Large intestine (tissue), 3 donors: ENCODE measurements at regions not wholly inside any gene's neighbourhood (a gene's known extent, or its start where the extent isn't known, plus 50 kb on each side); places are given as distances from the start of the nearest gene placed in this dataset.

Source experiments
- DNase-seq, 2 donors: peaks; one replicate each; pipeline versions ENCODE4 v3.0.0 to v3.0.0-alpha.2; 2013
- H3K27ac ChIP-seq: one replicate; pipeline ENCODE4 v1.5.1; 2013; ENCODE audit warnings: low read length
- H3K27me3 ChIP-seq: 2 replicates; pipeline ENCODE4 v1.6.1; 2013; ENCODE audit warnings: low read length; ENCODE audit not compliant: control insufficient read depth, insufficient read depth
- H3K36me3 ChIP-seq: 2 replicates; pipeline ENCODE4 v1.6.1; 2013; ENCODE audit warnings: low read length; ENCODE audit not compliant: control insufficient read depth, insufficient read depth
- H3K4me1 ChIP-seq: one replicate; pipeline ENCODE4 v1.6.1; 2013; ENCODE audit warnings: low read length; ENCODE audit not compliant: control insufficient read depth, insufficient read depth
- H3K4me3 ChIP-seq: one replicate; pipeline ENCODE4 v1.5.1; 2013; ENCODE audit warnings: low read length
- H3K9me3 ChIP-seq: one replicate; pipeline ENCODE4 v1.6.1; 2013; ENCODE audit warnings: mild to moderate bottlenecking, low read depth, low read length, moderate library complexity; ENCODE audit not compliant: control insufficient read depth
- WGBS: methylation state at CpG from one replicate; pipeline ENCODE4 v1.1.5; 2013; ENCODE audit warnings: low lambda C conversion rate; ENCODE audit not compliant: insufficient coverage; 5-methylcytosine and 5-hydroxymethylcytosine counted together

GRCh38 chr3:24958910-24959447, 464.3 kb upstream of the THRB start:
- DNase-seq, result no peak
- H3K4me3 ChIP-seq, result no peak overlapping the region
- no CpG with 5 or more reads among the region's 5 CpGs for WGBS
- no peaks in the 10 kb centered on the region for H3K36me3 ChIP-seq
- no peak overlapping the region for H3K27ac ChIP-seq
- H3K4me1 ChIP-seq, result no peaks in the 10 kb centered on the region
- no peaks in the 10 kb centered on the region for H3K9me3 ChIP-seq
- peaks cover 8% of the 10 kb centered on the region for H3K27me3 ChIP-seq

- no CpG with 5 or more reads among the region's 2 CpGs for WGBS
- Histone ChIP-seq H3K36me3 (no peaks in the 10 kb centered on the region), H3K9me3 (no peaks in the 10 kb centered on the region), H3K4me3 (no peak overlapping the region), H3K4me1 (no peaks in the 10 kb centered on the region), H3K27me3 (peaks cover 2% of the 10 kb centered on the region), H3K27ac (no peak overlapping the region)
- no peak for DNase-seq
These were observed 464.1 kb upstream of the RARB start for GRCh38 chr3:24963762-24964625.

- Histone ChIP-seq H3K4me3 (no peak overlapping the region), H3K36me3 (no peaks in the 10 kb centered on the region), H3K4me1 (no peaks in the 10 kb centered on the region), H3K27ac (no peak overlapping the region), H3K27me3 (peaks cover 2% of the 10 kb centered on the region), H3K9me3 (no peaks in the 10 kb centered on the region)
- no peak for DNase-seq
- 86% methylated on average over 1 of the region's 2 CpGs for WGBS
These were observed 462.2 kb upstream of the RARB start for GRCh38 chr3:24965706-24966385.

- WGBS, result 80% methylated on average over 1 of the region's 1 CpG
- Histone ChIP-seq H3K4me1 (no peaks in the 10 kb centered on the region), H3K27me3 (peaks cover 2% of the 10 kb centered on the region), H3K27ac (no peak overlapping the region), H3K36me3 (no peaks in the 10 kb centered on the region), H3K9me3 (no peaks in the 10 kb centered on the region), H3K4me3 (no peak overlapping the region)
- no peak for DNase-seq
These were observed 460.0 kb upstream of the RARB start for GRCh38 chr3:24968036-24968435.

GRCh38 chr3:24972491-24972890, 455.6 kb upstream of the RARB start:
- H3K4me3 ChIP-seq, result no peak overlapping the region
- no CpG with 5 or more reads among the region's 1 CpG for WGBS
- H3K9me3 ChIP-seq, result no peaks in the 10 kb centered on the region
- no peak for DNase-seq
- no peaks in the 10 kb centered on the region for H3K36me3 ChIP-seq
- H3K27me3 ChIP-seq, result peaks cover 2% of the 10 kb centered on the region
- H3K4me1 ChIP-seq, result no peaks in the 10 kb centered on the region
- H3K27ac ChIP-seq, result no peak overlapping the region

GRCh38 chr3:24981309-24981708, 446.8 kb upstream of the RARB start:
- no peaks in the 10 kb centered on the region for H3K36me3 ChIP-seq
- WGBS, result no CpG with 5 or more reads among the region's 5 CpGs
- no peaks in the 10 kb centered on the region for H3K4me1 ChIP-seq
- no peak for DNase-seq
- H3K27ac ChIP-seq, result no peak overlapping the region
- no peak overlapping the region for H3K4me3 ChIP-seq
- no peaks in the 10 kb centered on the region for H3K27me3 ChIP-seq
- no peaks in the 10 kb centered on the region for H3K9me3 ChIP-seq

GRCh38 chr3:24981924-24982323, 446.1 kb upstream of the RARB start:
- Histone ChIP-seq H3K36me3 (no peaks in the 10 kb centered on the region), H3K9me3 (no peaks in the 10 kb centered on the region), H3K27ac (no peak overlapping the region), H3K4me1 (no peaks in the 10 kb centered on the region), H3K4me3 (no peak overlapping the region), H3K27me3 (no peaks in the 10 kb centered on the region)
- DNase-seq, result no peak

- Histone ChIP-seq H3K4me3 (no peak overlapping the region), H3K9me3 (no peaks in the 10 kb centered on the region), H3K4me1 (no peaks in the 10 kb centered on the region), H3K27ac (no peak overlapping the region), H3K36me3 (no peaks in the 10 kb centered on the region), H3K27me3 (no peaks in the 10 kb centered on the region)
- DNase-seq, result no peak
- WGBS, result 80% methylated on average over 2 of the region's 9 CpGs
These were observed 442.4 kb upstream of the RARB start for GRCh38 chr3:24985668-24986067.

- Histone ChIP-seq H3K4me1 (no peaks in the 10 kb centered on the region), H3K9me3 (no peaks in the 10 kb centered on the region), H3K27me3 (no peaks in the 10 kb centered on the region), H3K36me3 (no peaks in the 10 kb centered on the region), H3K27ac (no peak overlapping the region), H3K4me3 (no peak overlapping the region)
- no peak for DNase-seq
- 100% methylated on average over 1 of the region's 7 CpGs for WGBS
These were observed 441.5 kb upstream of the RARB start for GRCh38 chr3:24986612-24987011.

- no CpG with 5 or more reads among the region's 2 CpGs for WGBS
- Histone ChIP-seq H3K36me3 (no peaks in the 10 kb centered on the region), H3K27me3 (peaks cover 2% of the 10 kb centered on the region), H3K27ac (no peak overlapping the region), H3K4me3 (no peak overlapping the region), H3K4me1 (no peaks in the 10 kb centered on the region), H3K9me3 (no peaks in the 10 kb centered on the region)
- DNase-seq, result no peak
These were observed 428.7 kb upstream of the RARB start for GRCh38 chr3:24999357-24999756.
